K562 (cell line): ENCODE measurements at regions not wholly inside any gene's neighbourhood (a gene's known extent, or its start where the extent isn't known, plus 50 kb on each side); places are given as distances from the start of the nearest gene placed in this dataset.

Source experiments
- ATAC-seq: fragments of 200-7000 bp; cut with Tn5 transposase; 3 replicates; pipeline ENCODE4 v1.9.1; 2020; ENCODE audit warnings: moderate library complexity
- BruUV-seq: library from RNA; stranded (reverse); fragments of 400-500 nt; replicated peaks from 2 replicates; lab custom pipeline; 2021; lab: Mats Ljungman, UMichigan
- CTCF ChIA-PET: fragments of 300-600 bp; formaldehyde crosslinking; extraction: SDS; loops from one replicate; lab custom pipeline; 2021; ENCODE audit warnings: low intra/inter-chr PET ratio; lab: Yijun Ruan, JAX
- POLR2A ChIA-PET: fragments of 300-600, 350-650 bp; sonication (Branson Sonifier 250); formaldehyde crosslinking; extraction: SDS; loops from one replicate; lab custom pipeline; 2021; ENCODE audit warnings: antibody characterized with exemption, inconsistent platforms; lab: Yijun Ruan, JAX
- DNase-seq, 4 experiments: peaks; one replicate each; pipeline versions ENCODE4 v3.0.0 to v3.0.0-alpha.2; 2011 to 2018; ENCODE audit warnings: low spot score in 3 of 4, mixed read lengths in 3 of 4; ENCODE audit errors: extremely low read depth in 1 of 4
- FAIRE-seq: peaks from 2 replicates; lab custom pipeline; 2011; peaks lifted over from hg19 to GRCh38; lab: Jason Lieb, UNC
- H2AFZ ChIP-seq: 2 replicates; pipeline ENCODE4 v1.6.0; 2011; ENCODE audit warnings: low read depth, low read length, control low read depth, inconsistent platforms
- H3K27ac ChIP-seq: fragments of 200-600 bp; 3 replicates; pipeline ENCODE4 v1.8.0; 2011; ENCODE audit warnings: low read depth, mild to moderate bottlenecking, control low read depth, inconsistent platforms, low read length, moderate library complexity, mixed read lengths; ENCODE audit errors: extremely low read depth
- H3K27me3 ChIP-seq, 2 experiments: fragments of 300-600 bp in 1 of 2; 2 replicates in 1 of 2; 3 replicates in 1 of 2; pipeline versions ENCODE4 v1.6.0 to v1.8.0; 2011; ENCODE audit warnings: inconsistent platforms in 2 of 2, low read length in 2 of 2, mild to moderate bottlenecking in 1 of 2, mixed read lengths in 1 of 2, moderate library complexity in 1 of 2; ENCODE audit not compliant: control insufficient read depth in 2 of 2, insufficient read depth in 2 of 2
- H3K36me3 ChIP-seq: fragments of 300-600 bp; 3 replicates; pipeline ENCODE4 v1.8.0; 2011; ENCODE audit warnings: mild to moderate bottlenecking, low read length, inconsistent platforms; ENCODE audit not compliant: control insufficient read depth, insufficient read depth
- H3K4me1 ChIP-seq, 2 experiments: fragments of 200-600 bp in 1 of 2; replicated peaks in 1 of 2; 2 replicates in 1 of 2; 3 replicates in 1 of 2; pipeline versions ENCODE4 v1.5.1 to v1.8.0; 2011; ENCODE audit warnings: inconsistent platforms in 2 of 2, low read length in 2 of 2, mild to moderate bottlenecking in 1 of 2, mixed read lengths in 1 of 2, moderate library complexity in 1 of 2; ENCODE audit not compliant: control insufficient read depth in 2 of 2, insufficient read depth in 2 of 2
- H3K4me2 ChIP-seq: 2 replicates; pipeline ENCODE4 v1.6.1; 2011; ENCODE audit warnings: low read length, control low read depth, inconsistent platforms, mixed read lengths; ENCODE audit not compliant: insufficient read depth
- H3K4me3 ChIP-seq: fragments of 200-600 bp; sonication (generic), shearing (Covaris generic); 2 replicates; pipeline ENCODE4 v1.5.1; 2016; ENCODE audit warnings: control low read depth, inconsistent platforms
- H3K79me2 ChIP-seq: fragments of 200-600 bp; 3 replicates; pipeline ENCODE4 v1.8.0; 2011; ENCODE audit warnings: low read length, inconsistent platforms; ENCODE audit not compliant: control insufficient read depth, insufficient read depth
- H3K9ac ChIP-seq, 2 experiments: 2 replicates each; pipeline versions ENCODE4 v1.6.0 to v1.6.1; 2011; ENCODE audit warnings: low read depth in 2 of 2, low read length in 2 of 2, control low read depth in 1 of 2, inconsistent platforms in 1 of 2, mild to moderate bottlenecking in 1 of 2, mixed read lengths in 1 of 2; ENCODE audit not compliant: insufficient read depth in 1 of 2
- H3K9me1 ChIP-seq: one replicate; pipeline ENCODE4 v1.6.0; 2011; ENCODE audit warnings: inconsistent platforms, mild to moderate bottlenecking, low read length, moderate library complexity; ENCODE audit not compliant: control insufficient read depth, insufficient read depth
- H3K9me3 ChIP-seq: replicated peaks from 2 replicates; pipeline ENCODE4 v1.5.1; 2011; ENCODE audit warnings: low read depth, low read length, inconsistent platforms; ENCODE audit not compliant: control insufficient read depth, insufficient read depth
- H4K20me1 ChIP-seq: replicated peaks from 2 replicates; pipeline ENCODE4 v1.6.1; 2011; ENCODE audit warnings: low read length, inconsistent platforms, mixed read lengths; ENCODE audit not compliant: control insufficient read depth, insufficient read depth
- ASH1L ChIP-seq: fragments of 450-650 bp; IDR thresholded peaks from 2 replicates; pipeline ENCODE4 v1.6.1; 2018; ENCODE audit warnings: borderline replicate concordance, mild to moderate bottlenecking, low read depth; ENCODE audit not compliant: partially characterized antibody
- CHCHD3 ChIP-seq: fragments of 250-450 bp; sonication (Bioruptor Pico); IDR thresholded peaks from 2 replicates; pipeline ENCODE4 v2.1.2; 2022; ENCODE audit warnings: mild to moderate bottlenecking
- L3MBTL2 ChIP-seq: fragments of 450-650 bp; IDR thresholded peaks from 2 replicates; pipeline ENCODE4 v1.6.1; 2016; ENCODE audit warnings: mild to moderate bottlenecking, moderate library complexity
- NELFE ChIP-seq: IDR thresholded peaks from 2 replicates; pipeline ENCODE4 v1.6.1; 2011; ENCODE audit warnings: mild to moderate bottlenecking; ENCODE audit not compliant: insufficient read depth, insufficient read length
- SNIP1 ChIP-seq: fragments of 450-650 bp; IDR thresholded peaks from 2 replicates; pipeline ENCODE4 v1.7.1; 2017; ENCODE audit warnings: low read depth, mild to moderate bottlenecking
- TCF3 ChIP-seq: sonication (generic); formaldehyde crosslinking; IDR thresholded peaks from 2 replicates; pipeline ENCODE4 v1.4.0; 2020; ENCODE audit warnings: mild to moderate bottlenecking, missing genetic modification reagents
- ZNF212 ChIP-seq: fragments of 450-650 bp; formaldehyde crosslinking; IDR thresholded peaks from 2 replicates; pipeline ENCODE4 v1.4.0; 2020; ENCODE audit warnings: mild to moderate bottlenecking
- ZNF384 ChIP-seq: IDR thresholded peaks from 2 replicates; pipeline ENCODE4 v1.6.1; 2012; ENCODE audit warnings: low read depth, low read length, improper control_type of control experiment
- ZNF551 ChIP-seq: fragments of 250-450 bp; sonication (Bioruptor Pico); IDR thresholded peaks from 2 replicates; pipeline ENCODE4 v1.5.0; 2021; ENCODE audit warnings: mild to moderate bottlenecking, moderate library complexity
- WGBS: fragments of 100-300 bp; shearing (Covaris generic); methylation state at CpG from one replicate; pipeline ENCODE4 v1.1.6; 2016; ENCODE audit warnings: low coverage, mixed read lengths; ENCODE audit not compliant: insufficient coverage; ENCODE audit errors: missing lambda C conversion rate; 5-methylcytosine and 5-hydroxymethylcytosine counted together
- in situ Hi-C: fragments of 300-500 bp; cut with MboI; formaldehyde crosslinking; loops from 4 replicates; pipeline ENCODE4 v1.15.0; 2018; ENCODE audit warnings: inconsistent platforms, mixed read lengths
- intact Hi-C: fragments of 100-400 bp; cut with micrococcal nuclease; formaldehyde crosslinking; loops from 2 replicates; pipeline ENCODE4 v1.14.2; 2022
- TF ChIP-seq, protein P1 (sequence below): sonication (generic); formaldehyde crosslinking; IDR thresholded peaks from 2 replicates; pipeline ENCODE4 v1.8.0; 2022; ENCODE audit warnings: mild to moderate bottlenecking, low read depth, missing genetic modification reagents
- TF ChIP-seq, protein P2 (sequence below): fragments of 150-350 bp; conservative IDR thresholded peaks from 2 replicates; pipeline ENCODE4 v1.6.1; 2014; ENCODE audit warnings: low read length

DNA sequence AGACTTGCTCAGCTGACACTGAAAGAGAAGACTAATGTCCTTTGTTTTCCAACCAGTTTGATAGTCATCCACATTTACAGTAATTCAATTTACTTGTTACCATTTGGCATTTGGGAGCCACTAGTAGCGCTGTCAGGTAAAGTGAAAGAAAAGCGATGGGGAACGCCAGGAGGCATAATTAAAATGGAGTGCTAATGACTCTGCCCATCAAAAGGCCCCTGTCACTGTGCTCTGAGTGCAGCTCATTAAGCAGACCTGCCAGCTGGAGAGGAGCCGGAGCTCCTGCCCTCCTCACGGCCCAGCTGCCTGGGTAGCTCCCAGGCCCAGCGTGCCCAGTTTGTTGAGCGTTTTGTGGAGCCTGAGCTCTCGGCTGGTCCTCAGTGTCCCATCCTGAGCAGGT, 463.6 kb upstream of the CCDC196 start:
- DNase-seq, result no peak
- no peaks in the 10 kb centered on the region for H3K79me2 ChIP-seq
- BruUV-seq, result no TSS peak
- no peak overlapping the region for H3K4me3 ChIP-seq
- H2AFZ ChIP-seq, result no peak overlapping the region
- no peak overlapping the region for H3K27ac ChIP-seq
- no peaks in the 10 kb centered on the region for H4K20me1 ChIP-seq
- ChIA-PET POLR2A (interaction anchor here (0.8 kb wide), 1 partner anchor 145 kb away, joined by 3 read pairs; no protein-coding TSS in a partner anchor), CTCF (no interaction called here)
- H3K4me2 ChIP-seq, result no peak overlapping the region
- H3K36me3 ChIP-seq, result no peaks in the 10 kb centered on the region
- TF ChIP-seq, protein P1, sequence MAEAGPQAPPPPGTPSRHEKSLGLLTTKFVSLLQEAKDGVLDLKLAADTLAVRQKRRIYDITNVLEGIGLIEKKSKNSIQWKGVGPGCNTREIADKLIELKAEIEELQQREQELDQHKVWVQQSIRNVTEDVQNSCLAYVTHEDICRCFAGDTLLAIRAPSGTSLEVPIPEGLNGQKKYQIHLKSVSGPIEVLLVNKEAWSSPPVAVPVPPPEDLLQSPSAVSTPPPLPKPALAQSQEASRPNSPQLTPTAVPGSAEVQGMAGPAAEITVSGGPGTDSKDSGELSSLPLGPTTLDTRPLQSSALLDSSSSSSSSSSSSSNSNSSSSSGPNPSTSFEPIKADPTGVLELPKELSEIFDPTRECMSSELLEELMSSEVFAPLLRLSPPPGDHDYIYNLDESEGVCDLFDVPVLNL (CRISPR knock-in tag), result no peak
- TF ChIP-seq ZNF212 (no peak), ZNF384 (no peak), SNIP1 (no peak), ZNF551 (CRISPR knock-in tag) (no peak), CHCHD3 (CRISPR knock-in tag) (no peak), TCF3 (CRISPR knock-in tag) (no peak), L3MBTL2 (no peak), ASH1L (no peak), NELFE (no peak)
- TF ChIP-seq, protein P2, sequence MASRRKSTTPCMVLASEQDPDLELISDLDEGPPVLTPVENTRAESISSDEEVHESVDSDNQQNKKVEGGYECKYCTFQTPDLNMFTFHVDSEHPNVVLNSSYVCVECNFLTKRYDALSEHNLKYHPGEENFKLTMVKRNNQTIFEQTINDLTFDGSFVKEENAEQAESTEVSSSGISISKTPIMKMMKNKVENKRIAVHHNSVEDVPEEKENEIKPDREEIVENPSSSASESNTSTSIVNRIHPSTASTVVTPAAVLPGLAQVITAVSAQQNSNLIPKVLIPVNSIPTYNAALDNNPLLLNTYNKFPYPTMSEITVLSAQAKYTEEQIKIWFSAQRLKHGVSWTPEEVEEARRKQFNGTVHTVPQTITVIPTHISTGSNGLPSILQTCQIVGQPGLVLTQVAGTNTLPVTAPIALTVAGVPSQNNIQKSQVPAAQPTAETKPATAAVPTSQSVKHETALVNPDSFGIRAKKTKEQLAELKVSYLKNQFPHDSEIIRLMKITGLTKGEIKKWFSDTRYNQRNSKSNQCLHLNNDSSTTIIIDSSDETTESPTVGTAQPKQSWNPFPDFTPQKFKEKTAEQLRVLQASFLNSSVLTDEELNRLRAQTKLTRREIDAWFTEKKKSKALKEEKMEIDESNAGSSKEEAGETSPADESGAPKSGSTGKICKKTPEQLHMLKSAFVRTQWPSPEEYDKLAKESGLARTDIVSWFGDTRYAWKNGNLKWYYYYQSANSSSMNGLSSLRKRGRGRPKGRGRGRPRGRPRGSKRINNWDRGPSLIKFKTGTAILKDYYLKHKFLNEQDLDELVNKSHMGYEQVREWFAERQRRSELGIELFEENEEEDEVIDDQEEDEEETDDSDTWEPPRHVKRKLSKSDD, result no peak
- intact Hi-C loops (no loop called here), in situ Hi-C loops (no loop called here)
- FAIRE-seq, result no peak
- ATAC-seq, result no peak
- 1% methylated on average over 8 of the region's 8 CpGs for WGBS
- H3K9ac ChIP-seq, result no peak overlapping the region
- H3K27me3 ChIP-seq, result no peaks in the 10 kb centered on the region
- H3K4me1 ChIP-seq, result no peaks in the 10 kb centered on the region
- H3K9me1 ChIP-seq, result no peaks in the 10 kb centered on the region
- no peaks in the 10 kb centered on the region for H3K9me3 ChIP-seq
